GM12878 (cell line): ENCODE measurements at regions not wholly inside any gene's neighbourhood (a gene's known extent, or its start where the extent isn't known, plus 50 kb on each side); places are given as distances from the start of the nearest gene placed in this dataset.

Source experiments
- ATAC-seq: fragments of 200-7000 bp; cut with Tn5 transposase; 3 replicates; pipeline ENCODE4 v1.9.1; 2020; ENCODE audit warnings: mild to moderate bottlenecking, moderate library complexity
- BruUV-seq: library from RNA; stranded (reverse); fragments of 400-500 nt; replicated peaks from 2 replicates; lab custom pipeline; 2021; lab: Mats Ljungman, UMichigan
- CTCF ChIA-PET: fragments of 300-600 bp; sonication (Branson Sonifier 250); formaldehyde crosslinking; extraction: SDS; loops from one replicate; lab custom pipeline; 2021; ENCODE audit warnings: inconsistent platforms; lab: Yijun Ruan, JAX
- POLR2A ChIA-PET: fragments of 350-600 bp; formaldehyde crosslinking; extraction: SDS; loops from one replicate; lab custom pipeline; 2021; ENCODE audit warnings: inconsistent platforms; lab: Charles Lee
- RAD21 ChIA-PET: fragments of 300-600 bp; sonication (Branson Sonifier 250); formaldehyde crosslinking; loops from one replicate; lab custom pipeline; 2023; ENCODE audit warnings: antibody characterized with exemption; ENCODE audit not compliant: unreplicated experiment; lab: Charles Lee
- SMC1A ChIA-PET: fragments of 300-600 bp; sonication (Branson Sonifier 250); formaldehyde crosslinking; loops from one replicate; lab custom pipeline; 2023; ENCODE audit not compliant: unreplicated experiment, uncharacterized antibody; lab: Charles Lee
- DNase-seq: peaks from one replicate; pipeline ENCODE4 v3.0.0-alpha.2; 2011; ENCODE audit warnings: low read depth, low spot score
- FAIRE-seq: peaks from 3 replicates; lab custom pipeline; 2011; peaks lifted over from hg19 to GRCh38; lab: Jason Lieb, UNC
- H2AFZ ChIP-seq: 2 replicates; pipeline ENCODE4 v1.6.0; 2011; ENCODE audit warnings: low read depth, low read length, control low read depth; ENCODE audit not compliant: control insufficient read depth
- H3K27ac ChIP-seq: 2 replicates; pipeline ENCODE4 v1.5.1; 2011; ENCODE audit warnings: control low read depth; ENCODE audit not compliant: control insufficient read depth, insufficient read depth
- H3K27me3 ChIP-seq, 2 experiments: replicated peaks in 1 of 2; 2 replicates each; pipeline versions ENCODE4 v1.6.0 to v1.6.1; 2011; ENCODE audit warnings: low read length in 1 of 2; ENCODE audit not compliant: control insufficient read depth in 2 of 2, insufficient read depth in 2 of 2
- H3K36me3 ChIP-seq, 2 experiments: 2 replicates each; pipeline ENCODE4 v1.5.1; 2011; ENCODE audit warnings: low read length in 1 of 2; ENCODE audit not compliant: control insufficient read depth in 2 of 2, insufficient read depth in 2 of 2
- H3K4me1 ChIP-seq: 2 replicates; pipeline ENCODE4 v1.6.1; 2011; ENCODE audit warnings: mild to moderate bottlenecking, low read length, moderate library complexity, mixed read lengths; ENCODE audit not compliant: control insufficient read depth, insufficient read depth
- H3K4me2 ChIP-seq: 2 replicates; pipeline ENCODE4 v1.6.0; 2011; ENCODE audit warnings: control low read depth; ENCODE audit not compliant: control insufficient read depth, insufficient read depth
- H3K4me3 ChIP-seq: fragments of 200-600 bp; sonication (generic); 2 replicates; pipeline ENCODE4 v1.5.1; 2016
- H3K79me2 ChIP-seq: 2 replicates; pipeline ENCODE4 v1.6.0; 2011; ENCODE audit warnings: low read length; ENCODE audit not compliant: control insufficient read depth, insufficient read depth
- H3K9ac ChIP-seq: 2 replicates; pipeline ENCODE4 v1.8.0; 2011; ENCODE audit warnings: low read length, control low read depth, mixed read lengths; ENCODE audit not compliant: control insufficient read depth, insufficient read depth
- H3K9me3 ChIP-seq: replicated peaks from 3 replicates; pipeline ENCODE4 v1.5.1; 2011; ENCODE audit warnings: mild to moderate bottlenecking, low read length; ENCODE audit not compliant: control insufficient read depth, insufficient read depth
- H4K20me1 ChIP-seq: 2 replicates; pipeline ENCODE4 v1.6.0; 2011; ENCODE audit not compliant: control insufficient read depth, insufficient read depth
- ASH2L ChIP-seq: fragments of 300-600, 200-600 bp; sonication (generic); IDR thresholded peaks from 2 replicates; pipeline ENCODE4 v1.6.1; 2017; ENCODE audit warnings: low read depth, mild to moderate bottlenecking, borderline replicate concordance
- GABPA ChIP-seq: IDR thresholded peaks from 2 replicates; pipeline ENCODE4 v1.6.1; 2014; ENCODE audit warnings: antibody characterized with exemption, low read depth, mild to moderate bottlenecking, inconsistent platforms
- HSF1 ChIP-seq: fragments of 150-350 bp; IDR thresholded peaks from 2 replicates; pipeline ENCODE4 v1.6.1; 2014; ENCODE audit warnings: mild to moderate bottlenecking, low read depth, low read length
- KLF5 ChIP-seq: fragments of 450-650 bp; IDR thresholded peaks from 2 replicates; pipeline ENCODE4 v1.6.1; 2014; ENCODE audit warnings: mild to moderate bottlenecking; ENCODE audit not compliant: partially characterized antibody
- NRF1 ChIP-seq: conservative IDR thresholded peaks from 2 replicates; pipeline ENCODE4 v1.6.1; 2011; ENCODE audit warnings: mild to moderate bottlenecking, low read depth, low read length, improper control_type of control experiment
- SREBF2 ChIP-seq: IDR thresholded peaks from 2 replicates; pipeline ENCODE4 v1.6.1; 2012; ENCODE audit warnings: mild to moderate bottlenecking, low read length
- TAF1 ChIP-seq: IDR thresholded peaks from 2 replicates; pipeline ENCODE4 v1.6.1; 2011; ENCODE audit warnings: mild to moderate bottlenecking, low read depth, low read length, borderline replicate concordance
- TARDBP ChIP-seq: IDR thresholded peaks from 2 replicates; pipeline ENCODE4 v1.6.1; 2016; ENCODE audit warnings: borderline replicate concordance
- WGBS: methylation state at CpG from one replicate; pipeline ENCODE4 v1.1.6; 2016; ENCODE audit warnings: low lambda C conversion rate; ENCODE audit not compliant: insufficient replicate concordance, insufficient coverage; ENCODE audit errors: missing lambda C conversion rate; 5-methylcytosine and 5-hydroxymethylcytosine counted together
- in situ Hi-C: fragments of 300-500 bp; cut with MboI; formaldehyde crosslinking; loops from 9 replicates; pipeline ENCODE4 v1.14.3; 2018; ENCODE audit warnings: mixed read lengths
- intact Hi-C: fragments of 100-400 bp; cut with micrococcal nuclease; formaldehyde crosslinking; loops from one replicate; pipeline ENCODE4 v1.14.2; 2022; ENCODE audit not compliant: unreplicated experiment

- Histone ChIP-seq H3K27me3 (no peaks in the 10 kb centered on the region), H3K79me2 (no peaks in the 10 kb centered on the region), H2AFZ (no peak overlapping the region), H3K4me1 (no peaks in the 10 kb centered on the region), H3K4me3 (no peak overlapping the region), H3K9ac (no peak overlapping the region), H3K27ac (no peak overlapping the region), H3K36me3 (no peaks in the 10 kb centered on the region), H3K9me3 (no peaks in the 10 kb centered on the region; the same call in 2 of the 3 replicates), H4K20me1 (no peaks in the 10 kb centered on the region), H3K4me2 (no peak overlapping the region)
- CTCF ChIA-PET = no interaction called here
- no TSS peak for BruUV-seq
- POLR2A ChIA-PET = no interaction called here
- RAD21 ChIA-PET = no interaction called here
- SMC1A ChIA-PET = no interaction called here
- DNase-seq (no peak), FAIRE-seq (no peak), ATAC-seq (no peak)
- intact Hi-C loops (no loop called here), in situ Hi-C loops (no loop called here)
- 27% methylated on average over 9 of the region's 9 CpGs for WGBS
- TF ChIP-seq HSF1 (no peak), KLF5 (no peak), TARDBP (no peak), SREBF2 (no peak), TAF1 (no peak), NRF1 (no peak), ASH2L (no peak), GABPA (no peak)
Observed at GRCh38 chr22:49450498-49450897, 377.2 kb downstream of the BRD1 start.
